Kidney epithelial cell (primary cell): ENCODE measurements at regions not wholly inside any gene's neighbourhood (a gene's known extent, or its start where the extent isn't known, plus 50 kb on each side); places are given as distances from the start of the nearest gene placed in this dataset.

ENCODE experiments used
- DNase-seq: peaks from one replicate; pipeline ENCODE4 v3.0.0-alpha.2; 2010; ENCODE audit warnings: low read depth
- H3K27me3 ChIP-seq: 2 replicates; pipeline ENCODE4 v1.6.0; 2011; ENCODE audit warnings: low read length; ENCODE audit not compliant: control insufficient read depth, insufficient read depth
- H3K36me3 ChIP-seq: 2 replicates; pipeline ENCODE4 v1.5.1; 2011; ENCODE audit warnings: low read length; ENCODE audit not compliant: control insufficient read depth, insufficient read depth
- H3K4me3 ChIP-seq: 2 replicates; pipeline ENCODE4 v1.5.1; 2011; ENCODE audit warnings: low read depth, mild to moderate bottlenecking, control low read depth, low read length
- TF ChIP-seq, protein P1 (sequence below): IDR thresholded peaks from 2 replicates; pipeline ENCODE4 v1.5.1; 2011; ENCODE audit warnings: mild to moderate bottlenecking, moderate library complexity, low read length, control low read depth, inconsistent platforms; ENCODE audit not compliant: insufficient read depth, poor library complexity, severe bottlenecking

DNA sequence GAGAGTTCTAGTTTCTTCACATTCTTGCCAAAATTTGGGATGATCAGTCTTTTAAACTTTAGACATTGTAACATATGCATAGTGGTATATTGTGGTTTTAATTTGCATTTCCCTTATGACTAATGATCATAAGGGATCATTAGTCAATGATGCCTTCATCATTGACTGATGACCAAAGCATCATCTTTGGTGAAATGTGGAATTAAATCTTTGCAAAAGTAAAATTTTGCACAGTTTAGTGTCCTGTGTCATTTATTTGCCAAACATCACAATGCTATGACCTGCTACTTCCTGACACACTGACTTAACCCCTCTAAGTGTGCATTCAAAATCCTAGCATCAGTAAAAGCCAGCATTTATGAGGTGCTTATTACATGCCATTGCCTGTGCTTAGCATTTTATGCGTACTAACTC is 58.9 kb upstream of the SLC1A4 start:
- H3K36me3 ChIP-seq: no peaks in the 10 kb centered on the region
- no peak overlapping the region for H3K4me3 ChIP-seq
- DNase-seq: no peak
- H3K27me3 ChIP-seq: no peaks in the 10 kb centered on the region
- TF ChIP-seq, protein P1, sequence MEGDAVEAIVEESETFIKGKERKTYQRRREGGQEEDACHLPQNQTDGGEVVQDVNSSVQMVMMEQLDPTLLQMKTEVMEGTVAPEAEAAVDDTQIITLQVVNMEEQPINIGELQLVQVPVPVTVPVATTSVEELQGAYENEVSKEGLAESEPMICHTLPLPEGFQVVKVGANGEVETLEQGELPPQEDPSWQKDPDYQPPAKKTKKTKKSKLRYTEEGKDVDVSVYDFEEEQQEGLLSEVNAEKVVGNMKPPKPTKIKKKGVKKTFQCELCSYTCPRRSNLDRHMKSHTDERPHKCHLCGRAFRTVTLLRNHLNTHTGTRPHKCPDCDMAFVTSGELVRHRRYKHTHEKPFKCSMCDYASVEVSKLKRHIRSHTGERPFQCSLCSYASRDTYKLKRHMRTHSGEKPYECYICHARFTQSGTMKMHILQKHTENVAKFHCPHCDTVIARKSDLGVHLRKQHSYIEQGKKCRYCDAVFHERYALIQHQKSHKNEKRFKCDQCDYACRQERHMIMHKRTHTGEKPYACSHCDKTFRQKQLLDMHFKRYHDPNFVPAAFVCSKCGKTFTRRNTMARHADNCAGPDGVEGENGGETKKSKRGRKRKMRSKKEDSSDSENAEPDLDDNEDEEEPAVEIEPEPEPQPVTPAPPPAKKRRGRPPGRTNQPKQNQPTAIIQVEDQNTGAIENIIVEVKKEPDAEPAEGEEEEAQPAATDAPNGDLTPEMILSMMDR: no peak

DNA sequence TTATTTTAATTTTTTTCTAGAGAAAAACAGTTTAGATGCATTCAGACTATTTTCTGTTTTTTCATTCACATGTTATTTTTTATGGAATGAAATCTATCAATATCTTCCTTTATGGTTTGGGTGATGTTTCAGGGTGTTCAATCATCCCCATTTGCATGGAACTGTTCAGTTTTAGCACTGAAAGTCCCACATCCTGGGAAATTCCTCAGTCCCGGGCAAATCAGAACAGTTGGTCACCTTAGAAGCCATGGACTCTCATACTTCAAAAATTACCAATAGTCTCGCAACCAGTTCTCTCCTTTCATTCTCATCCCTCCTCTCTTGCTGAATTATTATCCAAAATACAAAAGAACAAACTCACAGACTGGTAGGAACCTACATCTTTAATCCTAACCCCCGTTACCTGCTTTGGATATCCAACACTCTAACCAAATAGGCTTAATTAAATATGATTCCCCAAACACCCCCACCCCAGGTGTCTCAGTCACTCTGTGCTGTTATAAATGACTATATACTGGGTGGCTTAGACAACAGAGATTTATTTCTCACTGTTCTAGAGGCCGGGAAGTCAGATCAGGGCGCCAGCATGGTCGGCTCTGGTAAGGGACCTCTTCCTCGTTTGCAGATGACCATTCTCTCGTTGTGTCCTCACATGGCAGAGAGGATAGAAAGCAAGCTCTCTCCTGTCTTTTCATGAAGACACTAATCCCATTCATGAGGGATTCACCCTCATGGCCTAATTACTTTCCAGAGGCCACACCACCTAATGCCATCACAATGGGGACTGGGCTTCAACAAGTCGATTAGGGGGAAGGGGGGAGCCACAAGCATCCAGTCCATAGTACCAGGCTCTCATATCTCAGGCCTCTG is 57.7 kb upstream of the SLC1A4 start:
- H3K4me3 ChIP-seq: no peak overlapping the region
- H3K36me3 ChIP-seq: no peaks in the 10 kb centered on the region
- H3K27me3 ChIP-seq: no peaks in the 10 kb centered on the region
- TF ChIP-seq, protein P1: no peak
- DNase-seq: no peak

DNA sequence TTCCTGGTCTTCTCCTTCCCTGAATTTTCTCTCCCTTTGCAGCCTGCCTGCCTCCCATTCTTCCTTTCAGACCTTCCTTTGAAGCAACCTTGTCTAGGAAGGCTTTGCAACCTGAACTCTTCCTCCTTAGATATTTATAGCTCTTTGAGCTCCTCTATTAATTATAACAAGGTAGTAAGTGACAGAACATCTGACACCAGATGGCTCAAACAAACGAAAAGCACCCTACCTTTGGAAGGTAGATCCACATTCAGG is 57.2 kb upstream of the SLC1A4 start:
- TF ChIP-seq, protein P1: no peak
- no peak overlapping the region for H3K4me3 ChIP-seq
- no peaks in the 10 kb centered on the region for H3K36me3 ChIP-seq
- H3K27me3 ChIP-seq: no peaks in the 10 kb centered on the region
- DNase-seq: no peak

DNA sequence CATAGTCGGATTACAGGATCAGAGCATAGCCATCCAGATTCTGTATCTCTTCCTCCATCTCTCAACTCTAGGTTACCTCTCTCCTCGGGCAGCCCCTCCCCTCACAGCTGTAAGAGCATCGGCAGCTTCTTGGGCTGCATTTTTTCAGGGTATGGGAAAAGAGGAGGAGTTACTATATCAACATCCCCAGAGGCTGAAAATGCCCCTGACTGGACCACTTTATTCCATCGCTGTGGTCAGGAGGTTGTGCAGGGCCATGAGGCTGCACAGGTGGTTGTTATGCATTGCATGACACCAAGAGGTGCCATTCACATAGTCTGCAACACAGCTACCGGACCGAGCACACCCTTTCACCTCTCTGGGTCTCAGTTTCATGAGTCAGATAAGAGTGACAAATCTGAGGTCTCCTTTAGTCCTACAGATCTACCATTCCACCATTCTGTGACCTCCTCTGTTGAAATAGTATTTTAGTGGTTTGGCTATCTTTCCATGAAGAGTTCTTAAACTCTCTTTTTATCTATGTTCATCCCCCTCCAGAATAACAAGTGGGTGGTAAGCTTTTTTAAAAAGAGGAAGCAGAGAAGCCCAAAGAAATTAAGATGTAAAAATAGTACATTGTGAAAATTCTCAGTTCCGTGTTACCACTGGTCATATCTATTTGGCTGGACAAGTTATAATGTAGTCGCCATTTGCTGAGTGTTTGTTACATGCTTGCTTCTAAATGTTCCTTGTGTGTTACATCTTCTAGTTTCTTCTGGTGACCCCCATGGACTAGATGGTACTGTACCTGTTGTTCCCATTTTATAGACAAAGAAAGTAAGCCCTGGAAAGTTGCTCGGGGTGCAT is 56.6 kb upstream of the SLC1A4 start:
- TF ChIP-seq, protein P1: no peak
- no peak for DNase-seq
- H3K27me3 ChIP-seq: no peaks in the 10 kb centered on the region

DNA sequence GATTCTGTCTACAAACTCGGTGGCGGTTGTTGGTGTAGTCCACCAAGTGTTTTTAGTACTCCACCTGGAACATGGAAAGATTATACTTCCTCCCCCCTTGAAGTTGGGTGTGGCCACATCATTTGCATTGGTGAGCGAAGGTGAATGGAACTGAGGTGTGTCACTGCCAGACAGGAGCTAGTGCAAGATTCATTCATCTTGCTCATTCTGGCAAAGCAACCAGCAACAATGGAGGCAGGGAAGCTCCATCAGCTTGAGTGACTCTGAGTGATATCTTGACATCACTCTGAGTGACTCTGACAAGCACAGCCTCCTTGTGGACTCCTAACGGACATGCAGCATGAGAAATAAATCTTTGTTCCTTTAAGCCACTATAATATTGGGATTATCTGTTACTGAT is 54.7 kb upstream of the SLC1A4 start:
- TF ChIP-seq, protein P1: no peak
- H3K36me3 ChIP-seq: no peaks in the 10 kb centered on the region
- no peak overlapping the region for H3K4me3 ChIP-seq
- H3K27me3 ChIP-seq: no peaks in the 10 kb centered on the region
- no peak for DNase-seq

More for the DNA sequence above, 56.6 kb upstream of the SLC1A4 start:
- Histone ChIP-seq H3K36me3 (no peaks in the 10 kb centered on the region), H3K4me3 (no peak overlapping the region)
